ENCODE measurements at regions not wholly inside any gene's neighbourhood (a gene's known extent, or its start where the extent isn't known, plus 50 kb on each side); places are given as distances from the start of the nearest gene placed in this dataset.

GRCh38 chr6:124877468-124877867, 84.8 kb upstream of the RNF217 start:
- Histone ChIP-seq H3K9me2 (ENCODE audit: insufficient read depth, low read length) (no peaks in the 10 kb centered on the region), H3K4me3 (ENCODE audit: low read depth, low read length, poor library complexity, severe bottlenecking) (no peak overlapping the region), H3K9me3 (ENCODE audit: low read length) (no peaks in the 10 kb centered on the region), H3K79me2 (ENCODE audit: insufficient read depth, low read depth, low read length) (no peaks in the 10 kb centered on the region), H3K4me1 (ENCODE audit: insufficient read depth, low read length, poor library complexity, severe bottlenecking) (no peaks in the 10 kb centered on the region), H3K27ac (ENCODE audit: low read depth, low read length, poor library complexity, severe bottlenecking) (no peak overlapping the region), H3K36me3 (ENCODE audit: insufficient read depth, low read length) (no peaks in the 10 kb centered on the region), H3K4me2 (ENCODE audit: low read length) (no peak overlapping the region), H4K20me1 (ENCODE audit: insufficient read depth, low read length) (no peaks in the 10 kb centered on the region), H2AFZ (ENCODE audit: low read length) (no peak overlapping the region)
- DNase-seq (ENCODE audit: low spot score), result no peak
- intact Hi-C loops (cut with micrococcal nuclease; ENCODE audit: unreplicated experiment), result no loop called here
- CTCF ChIA-PET (ENCODE audit: unreplicated experiment), result no interaction called here
- no TSS peak for BruUV-seq (replicated peaks)
- TF ChIP-seq CTCF (conservative IDR thresholded peaks at IDR 0.05; ENCODE audit: low read length) (no peak), EZH2phosphoT487 (IDR thresholded peaks at IDR 0.05; ENCODE audit: borderline replicate concordance, low read depth, low read length) (no peak)
- POLR2A ChIA-PET, result interaction anchor here (0.6 kb wide), 1 partner anchor 440 kb away, joined by 3 read pairs; no protein-coding TSS in a partner anchor

- BruUV-seq (replicated peaks), result no TSS peak
These were observed 82.9 kb upstream of the RNF217 start for GRCh38 chr6:124879110-124879991.

More at GRCh38 chr6:124879110-124879991, 82.9 kb upstream of the RNF217 start:
- Histone ChIP-seq H3K4me2 (ENCODE audit: low read length) (no peak overlapping the region), H3K27ac (ENCODE audit: low read depth, low read length, poor library complexity, severe bottlenecking) (no peak overlapping the region), H3K9me2 (ENCODE audit: insufficient read depth, low read length) (no peaks in the 10 kb centered on the region), H3K4me1 (ENCODE audit: insufficient read depth, low read length, poor library complexity, severe bottlenecking) (no peaks in the 10 kb centered on the region), H3K4me3 (ENCODE audit: low read depth, low read length, poor library complexity, severe bottlenecking) (no peak overlapping the region), H3K79me2 (ENCODE audit: insufficient read depth, low read depth, low read length) (no peaks in the 10 kb centered on the region), H2AFZ (ENCODE audit: low read length) (no peak overlapping the region), H3K36me3 (ENCODE audit: insufficient read depth, low read length) (no peaks in the 10 kb centered on the region), H4K20me1 (ENCODE audit: insufficient read depth, low read length) (no peaks in the 10 kb centered on the region), H3K9me3 (ENCODE audit: low read length) (no peaks in the 10 kb centered on the region)
- intact Hi-C loops (cut with micrococcal nuclease; ENCODE audit: unreplicated experiment), result no loop called here
- ChIA-PET CTCF (ENCODE audit: unreplicated experiment) (no interaction called here), POLR2A (no interaction called here)
- TF ChIP-seq EZH2phosphoT487 (IDR thresholded peaks at IDR 0.05; ENCODE audit: borderline replicate concordance, low read depth, low read length), result no peak
- TF ChIP-seq CTCF (conservative IDR thresholded peaks at IDR 0.05; ENCODE audit: low read length), result no peak
- no peak for DNase-seq (ENCODE audit: low spot score)

All from OCI-LY7 (cell line).